ENCODE measurements at regions not wholly inside any gene's neighbourhood (a gene's known extent, or its start where the extent isn't known, plus 50 kb on each side); places are given as distances from the start of the nearest gene placed in this dataset.

DNA sequence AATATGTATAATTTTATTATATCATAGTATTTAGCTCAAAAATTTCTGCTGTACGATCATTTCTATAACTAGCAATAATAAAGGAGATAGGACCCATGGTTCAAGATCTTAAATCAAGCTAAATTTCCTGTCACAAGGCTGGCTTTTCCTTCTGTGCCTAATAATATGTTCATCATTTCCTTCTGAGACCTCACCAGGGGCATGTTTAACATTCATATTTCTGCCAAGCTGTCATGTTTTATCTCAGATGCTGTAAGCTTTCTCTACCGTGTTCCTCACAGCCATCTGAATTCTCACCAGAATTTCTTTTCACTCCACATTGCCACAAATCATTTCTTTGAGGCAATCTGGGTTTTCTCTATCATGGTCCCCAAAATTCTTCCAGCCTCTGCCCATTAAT is 482.3 kb upstream of the SGCG start:
- in situ Hi-C loops (cut with MboI; ENCODE audit: low sequenced_read_pairs) = no loop called here

DNA sequence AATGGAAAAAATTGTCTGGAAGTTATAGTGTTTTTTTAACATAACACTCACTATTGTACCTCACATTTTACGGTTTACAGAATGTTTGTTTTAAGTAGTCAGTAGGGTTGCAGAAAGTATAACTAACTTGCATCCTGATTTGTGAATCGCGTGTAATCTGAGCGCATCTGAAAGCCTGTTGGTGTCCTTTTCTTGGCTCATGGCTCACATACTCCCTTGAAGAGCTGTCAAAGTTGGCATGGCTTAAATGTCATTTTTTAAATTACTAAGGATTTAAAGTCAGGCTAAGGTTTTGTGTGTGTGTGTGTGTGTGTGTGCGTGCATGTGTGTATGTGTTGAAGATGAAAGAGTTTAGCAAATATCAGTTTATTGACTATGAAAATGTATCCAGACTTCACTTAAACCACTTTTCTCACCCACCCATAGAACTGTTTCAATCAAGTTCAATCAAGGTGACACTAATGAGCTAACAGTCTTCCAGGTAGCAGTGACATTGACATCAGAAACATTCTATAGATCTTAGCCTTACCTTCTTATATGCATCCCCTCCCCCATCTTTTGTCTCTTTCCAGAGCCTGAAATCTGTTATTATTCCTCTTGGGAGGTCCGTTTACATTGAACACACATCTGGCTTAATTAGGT is 480.4 kb upstream of the SGCG start:
- in situ Hi-C loops (cut with MboI; ENCODE audit: low sequenced_read_pairs) = no loop called here

DNA sequence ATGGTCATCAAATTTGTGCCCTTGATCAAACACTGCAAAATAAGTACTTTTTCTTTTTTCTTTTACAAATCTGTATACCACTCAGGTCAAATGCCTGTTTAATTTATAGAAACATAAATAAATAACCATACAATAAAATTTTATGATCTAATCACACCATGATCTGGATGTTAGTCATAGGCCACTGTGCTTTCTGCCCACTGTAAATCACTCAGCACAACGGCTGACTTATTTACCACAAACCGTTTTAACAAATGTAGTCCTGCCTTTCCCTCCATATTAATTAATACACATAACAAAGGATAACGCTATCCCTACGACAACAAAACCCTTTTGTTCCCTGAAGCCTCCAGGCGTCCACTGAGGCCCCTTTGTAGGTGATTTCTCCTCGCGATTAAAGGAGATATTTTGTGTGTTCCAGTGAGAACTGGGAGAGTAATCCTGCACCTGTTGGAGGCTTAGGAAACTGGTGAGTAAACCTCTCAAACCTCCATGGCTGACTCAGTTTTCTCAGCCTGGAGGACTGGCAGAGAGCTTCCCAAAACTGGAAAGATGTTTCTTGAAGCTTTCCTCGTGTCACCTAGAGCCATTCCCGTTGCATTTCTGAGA is 477.1 kb upstream of the SGCG start:
- in situ Hi-C loops (cut with MboI; ENCODE audit: low sequenced_read_pairs) = no loop called here

DNA sequence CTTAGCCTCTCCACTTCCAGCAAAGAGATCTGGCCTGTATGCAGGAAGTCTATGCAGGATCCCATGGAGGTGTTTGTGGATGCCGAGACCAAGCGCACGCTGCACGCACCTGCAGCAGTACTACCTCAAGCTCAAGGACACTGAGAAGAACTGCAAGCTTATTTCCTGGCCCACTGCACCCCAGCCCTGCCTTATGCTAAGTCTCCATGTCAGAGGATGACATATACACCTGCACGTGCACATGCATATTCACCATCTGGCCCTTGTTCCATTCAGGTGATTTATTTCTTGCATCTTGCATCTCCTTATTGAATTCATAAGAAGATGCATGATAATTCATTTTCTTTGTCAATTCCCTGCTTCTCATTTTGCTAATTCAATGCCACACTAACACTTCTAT is 472.8 kb upstream of the SGCG start:
- in situ Hi-C loops (cut with MboI; ENCODE audit: low sequenced_read_pairs) = no loop called here

DNA sequence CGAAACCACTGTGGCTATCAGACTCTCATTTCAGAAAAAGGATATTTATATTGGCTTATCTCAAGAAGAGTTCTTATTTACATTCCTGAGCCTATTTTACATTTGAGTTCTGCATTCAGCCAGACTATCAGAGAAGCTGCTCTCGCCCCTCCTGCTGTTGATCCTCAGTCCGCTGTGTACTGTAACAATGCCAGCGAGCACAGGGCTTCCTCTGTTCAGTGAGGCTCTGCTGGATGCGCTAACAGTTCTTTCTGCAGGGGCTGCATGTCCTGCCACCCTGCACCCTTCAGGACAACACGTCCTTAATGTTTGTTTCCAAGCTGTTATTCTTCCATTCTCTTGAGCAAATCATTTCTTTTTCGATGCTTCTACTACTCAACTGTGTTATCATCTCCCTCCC is 463.7 kb upstream of the SGCG start:
- in situ Hi-C loops (cut with MboI; ENCODE audit: low sequenced_read_pairs) = no loop called here

DNA sequence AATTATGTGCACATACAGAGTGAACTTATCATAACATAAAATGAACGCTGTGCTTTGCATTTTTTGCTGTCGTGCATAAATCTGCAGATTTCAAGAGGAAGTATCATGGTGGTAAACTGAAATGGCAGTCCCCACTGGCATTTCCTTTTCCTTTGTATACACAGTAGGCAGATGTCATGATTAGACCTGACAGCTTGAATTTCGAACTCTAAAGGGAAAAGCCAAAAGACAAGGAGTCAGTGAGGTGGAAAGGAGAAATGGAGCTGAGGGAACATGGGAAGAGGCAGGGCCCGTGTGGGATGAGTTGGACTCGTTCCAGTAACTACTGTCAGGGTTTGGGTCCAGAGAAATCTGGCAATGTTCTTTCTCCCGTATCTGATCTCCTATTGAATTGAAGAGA is 454.1 kb upstream of the SGCG start:
- in situ Hi-C loops (cut with MboI; ENCODE audit: low sequenced_read_pairs) = no loop called here

DNA sequence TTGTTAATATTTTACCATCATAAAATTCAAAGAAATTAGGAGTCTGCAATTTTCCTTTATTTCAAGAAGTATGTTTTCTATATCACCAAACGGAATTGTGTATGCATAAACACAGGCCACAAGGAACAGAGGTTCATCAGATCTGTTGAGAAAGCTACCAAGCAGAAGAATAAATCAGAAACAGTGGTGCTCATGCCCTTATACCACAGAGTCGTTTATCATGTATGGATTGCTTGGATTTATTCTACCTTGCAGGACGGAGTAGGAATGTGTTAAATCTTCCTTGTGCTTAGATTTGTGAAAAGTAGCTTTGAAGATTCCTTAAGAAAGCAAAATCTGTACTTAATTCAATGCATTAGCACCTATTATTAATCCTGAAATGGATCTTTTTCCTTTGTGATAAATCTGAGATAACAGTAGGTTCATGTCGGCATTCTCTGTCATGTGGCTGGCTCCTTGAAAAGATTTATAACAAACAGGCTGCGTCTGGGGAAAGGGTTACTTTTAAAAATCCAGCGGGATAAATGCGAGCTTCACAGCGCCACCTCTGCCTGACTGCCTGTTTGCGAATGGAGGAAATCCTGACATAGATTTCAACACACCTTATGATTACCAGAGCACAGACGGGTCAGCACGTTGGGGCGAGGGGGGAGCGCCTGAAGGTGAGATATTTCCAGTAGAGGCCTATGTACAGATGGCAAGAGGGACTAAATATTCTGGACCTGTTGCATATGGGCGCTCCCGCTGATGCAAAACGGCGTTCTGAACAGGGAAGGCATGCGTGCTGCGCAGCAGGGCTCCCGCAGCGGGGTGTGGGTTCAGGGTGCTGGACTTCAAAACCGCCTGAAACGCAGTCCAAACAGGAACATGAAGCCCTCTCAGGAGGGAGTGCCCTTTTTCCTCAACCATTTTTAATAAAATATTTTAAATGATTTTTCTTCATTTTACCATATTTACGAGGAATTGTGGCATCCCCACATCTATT is 445.5 kb upstream of the SGCG start:
- in situ Hi-C loops (cut with MboI; ENCODE audit: low sequenced_read_pairs) = no loop called here

DNA sequence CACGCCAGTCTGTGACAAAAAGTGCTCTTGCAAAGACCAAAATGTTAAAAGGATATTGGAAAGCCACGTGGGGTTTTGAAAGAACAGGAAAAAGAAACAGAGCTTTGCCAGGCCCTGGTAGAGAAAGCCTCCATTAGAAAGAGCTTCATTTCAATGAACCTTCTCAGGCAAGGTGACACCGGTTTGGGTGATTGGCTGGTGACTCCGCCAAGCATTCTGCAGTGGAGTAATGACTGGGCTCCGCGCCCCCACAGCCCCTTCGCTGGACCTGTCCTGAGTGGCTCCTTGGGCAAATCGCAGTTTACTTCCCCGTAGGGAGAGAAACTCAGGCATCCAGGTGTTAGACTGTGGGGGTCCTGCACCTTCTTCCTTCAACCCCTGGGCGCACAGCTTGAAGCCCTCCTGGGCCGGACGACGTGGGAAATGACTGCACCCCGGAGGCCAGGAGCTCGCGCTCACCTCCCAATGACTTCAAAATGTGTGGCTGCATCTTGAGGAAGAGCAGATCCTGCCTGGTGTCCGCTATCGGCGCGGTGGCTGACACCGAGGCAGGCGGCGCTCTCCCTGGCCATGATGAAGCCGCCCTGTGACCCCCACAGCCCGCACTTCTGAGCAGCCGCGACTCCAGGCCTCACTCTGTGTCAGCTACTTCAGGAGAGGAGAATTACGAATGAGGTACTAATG is 444.6 kb upstream of the SGCG start:
- in situ Hi-C loops (cut with MboI; ENCODE audit: low sequenced_read_pairs) = no loop called here

DNA sequence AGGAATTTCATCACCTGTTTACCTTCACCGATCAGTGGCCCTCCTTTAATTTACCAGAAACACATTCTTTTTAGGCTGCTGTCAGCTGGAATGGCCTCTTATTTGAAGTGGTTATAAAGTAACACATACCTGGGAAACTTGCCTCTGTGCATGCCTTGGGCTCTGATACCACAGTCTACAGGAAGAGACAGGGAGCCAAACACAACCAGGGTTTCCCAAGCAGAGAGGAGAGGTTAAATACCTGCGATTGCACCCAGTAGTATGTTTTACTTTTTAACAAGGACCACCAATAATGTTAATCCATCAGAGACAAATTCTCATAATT is 444.0 kb upstream of the SGCG start:
- in situ Hi-C loops (cut with MboI; ENCODE audit: low sequenced_read_pairs) = no loop called here

DNA sequence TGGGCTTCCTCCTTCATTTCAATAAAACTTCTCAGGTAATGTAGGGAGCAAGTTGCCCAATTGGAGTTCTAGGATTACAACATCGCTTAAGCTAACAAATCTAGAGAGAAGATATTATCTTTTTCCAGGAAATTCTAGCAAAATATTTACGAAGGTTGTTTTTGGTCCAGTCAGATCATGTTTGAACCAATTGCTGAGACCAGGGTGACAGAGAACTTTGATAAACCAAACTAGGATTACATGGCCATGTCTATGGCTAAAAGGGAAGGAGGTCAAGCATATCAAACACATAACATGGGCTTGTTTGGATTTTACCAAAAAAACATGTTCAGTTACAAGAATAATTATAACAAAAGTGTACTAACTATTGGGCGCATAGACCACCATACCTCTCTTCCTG is 442.4 kb upstream of the SGCG start:
- in situ Hi-C loops (cut with MboI; ENCODE audit: low sequenced_read_pairs) = no loop called here

DNA sequence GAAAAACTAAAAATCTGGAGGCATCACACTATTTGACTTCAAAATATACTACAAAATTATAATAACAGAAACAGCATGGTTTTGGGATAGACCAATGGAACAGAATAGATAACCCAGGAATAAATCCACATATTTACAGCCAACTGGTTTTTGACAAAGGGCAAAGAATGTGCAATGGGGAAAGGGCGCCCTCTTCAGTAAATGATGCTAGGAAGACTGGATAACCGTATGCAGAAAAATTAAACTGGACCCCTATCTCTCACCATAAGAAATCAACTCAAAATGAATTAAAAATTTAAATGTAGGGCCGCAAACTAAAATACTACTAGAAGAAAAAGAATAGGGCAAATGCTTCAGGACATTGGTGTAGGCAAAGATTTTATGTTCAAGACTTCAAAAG is 440.5 kb upstream of the SGCG start:
- in situ Hi-C loops (cut with MboI; ENCODE audit: low sequenced_read_pairs) = no loop called here

DNA sequence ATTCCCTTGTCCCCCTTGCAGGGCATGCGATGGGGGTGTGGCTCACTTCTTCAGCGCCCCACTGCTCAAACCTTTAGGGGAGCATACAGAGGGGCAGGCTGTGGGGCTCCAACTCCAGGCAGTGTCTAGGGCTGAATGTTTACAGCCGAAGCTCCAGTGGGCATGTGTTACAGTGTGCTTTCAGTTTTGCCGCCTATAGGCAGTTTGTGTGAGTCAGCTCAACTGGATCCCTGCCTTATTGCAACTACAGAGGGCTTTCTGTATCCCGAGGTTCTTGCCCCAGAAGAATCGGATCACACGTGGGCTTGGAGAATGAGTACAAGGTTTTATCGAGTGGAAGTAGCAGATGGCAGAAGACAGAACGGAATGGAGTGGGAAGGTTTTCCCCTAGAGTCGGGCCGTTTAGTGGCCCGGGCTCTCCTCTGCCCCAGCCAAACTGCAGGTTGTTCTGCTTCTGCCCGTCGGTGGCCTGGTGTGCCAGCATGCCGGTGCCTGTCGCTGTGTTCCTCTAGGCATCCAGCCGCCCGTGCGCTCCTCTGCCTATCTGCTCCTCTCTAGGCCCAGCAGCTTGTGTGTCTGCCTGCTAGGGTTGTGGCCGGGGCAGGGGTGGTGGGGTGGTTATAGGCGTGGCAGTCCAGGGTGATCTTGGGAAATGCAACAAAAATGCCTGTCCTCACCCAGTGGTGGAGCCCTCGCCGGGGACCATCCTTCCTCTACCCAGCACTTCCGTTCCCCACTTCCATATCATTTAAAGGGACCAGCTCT is 435.9 kb upstream of the SGCG start:
- in situ Hi-C loops (cut with MboI; ENCODE audit: low sequenced_read_pairs) = no loop called here

DNA sequence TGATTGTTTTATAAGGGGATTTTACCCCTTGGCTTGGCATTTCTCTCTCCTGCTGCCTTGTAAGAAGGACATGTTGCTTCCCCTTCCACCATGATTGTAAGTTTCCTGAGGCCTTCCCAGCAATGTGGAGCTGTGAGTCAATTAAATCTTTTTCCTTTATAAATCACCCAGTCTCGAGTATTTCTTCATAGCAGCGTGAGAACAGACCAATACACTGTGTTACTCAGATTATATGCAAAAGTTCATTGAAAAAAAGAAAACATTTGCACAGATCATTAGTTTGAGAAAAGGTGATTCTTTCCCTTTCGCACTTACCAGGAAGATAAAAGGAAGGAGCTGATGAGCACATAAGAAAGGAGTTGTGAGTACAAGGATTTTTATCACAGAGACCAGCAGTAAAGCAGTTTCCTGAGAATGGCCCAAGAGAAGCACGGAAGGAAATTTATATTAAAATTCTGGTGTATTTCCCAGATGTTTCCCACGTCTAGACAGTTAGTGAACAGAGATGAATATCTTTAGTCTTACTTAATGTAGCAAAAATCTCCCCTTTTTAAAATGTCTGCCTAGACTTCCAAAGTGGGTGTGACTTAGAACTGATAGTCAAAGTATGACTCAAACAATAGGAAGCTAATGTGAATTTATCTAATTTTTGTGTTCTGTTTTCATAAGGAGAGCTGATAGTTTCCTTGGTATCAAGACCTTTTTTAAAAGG is 431.8 kb upstream of the SGCG start:
- in situ Hi-C loops (cut with MboI; ENCODE audit: low sequenced_read_pairs) = no loop called here

DNA sequence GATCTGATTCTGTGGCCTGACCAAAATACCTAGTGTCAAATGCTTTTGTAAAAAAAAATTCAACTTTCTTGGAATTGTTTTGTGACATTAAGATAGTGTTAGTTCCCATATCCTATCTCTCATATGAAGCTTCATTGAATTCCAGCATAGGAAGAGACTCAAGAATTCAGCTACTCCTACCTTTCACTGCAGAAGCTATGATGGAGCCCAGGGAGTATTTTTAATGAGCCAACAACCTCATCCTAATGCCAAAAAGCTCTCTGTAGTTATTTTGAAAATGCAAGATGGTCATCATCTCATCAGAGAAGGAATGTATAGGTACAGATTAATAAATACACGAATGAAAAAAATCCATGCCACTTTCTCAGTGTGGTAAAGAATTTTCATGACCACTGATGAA is 431.2 kb upstream of the SGCG start:
- in situ Hi-C loops (cut with MboI; ENCODE audit: low sequenced_read_pairs) = no loop called here

DNA sequence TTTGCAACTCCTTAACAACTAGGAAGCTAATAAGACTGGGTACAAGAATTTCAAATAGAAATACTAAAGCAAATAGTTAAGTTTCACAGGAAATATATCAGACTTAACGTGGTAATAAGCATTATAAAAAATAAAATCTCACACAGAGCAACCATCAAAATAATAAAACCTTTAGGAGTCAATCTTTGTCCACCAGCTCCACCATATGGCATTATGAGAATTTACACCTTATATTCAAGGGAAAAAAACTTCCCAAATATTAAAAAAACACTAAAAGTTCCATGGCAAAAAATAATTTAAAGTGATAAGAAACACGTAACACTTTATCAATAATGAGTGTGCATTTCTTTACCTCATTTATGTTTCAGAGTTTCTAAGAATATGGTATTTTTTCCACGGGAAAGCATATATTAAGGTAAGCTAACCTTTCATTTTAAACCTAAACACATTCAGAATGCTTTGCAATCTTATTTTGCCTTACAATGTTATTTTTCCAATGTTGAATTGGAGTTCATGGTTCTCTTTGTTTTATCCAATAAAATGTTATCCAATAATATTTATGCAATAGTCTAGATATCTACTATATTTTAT is 423.2 kb upstream of the SGCG start:
- in situ Hi-C loops (cut with MboI; ENCODE audit: low sequenced_read_pairs) = no loop called here

DNA sequence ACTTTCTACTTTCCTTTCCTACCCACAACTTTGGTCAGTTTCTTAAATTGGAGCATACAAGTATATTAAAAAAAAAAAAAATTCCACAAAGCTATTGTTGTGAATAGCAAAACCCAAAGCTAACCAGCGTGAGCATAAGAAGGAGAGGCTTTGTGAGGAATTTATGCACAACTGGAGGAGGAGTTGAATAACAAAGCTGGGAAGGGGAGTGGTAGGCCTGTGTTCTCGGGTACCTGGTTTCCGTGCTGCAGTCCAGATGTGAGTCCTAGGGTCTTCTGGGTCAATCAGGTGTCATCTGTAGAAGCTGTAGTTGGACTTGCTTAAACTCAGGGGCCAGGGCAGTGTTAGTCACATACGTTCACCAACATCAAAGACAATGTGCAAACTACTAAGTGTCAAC is 422.5 kb upstream of the SGCG start:
- in situ Hi-C loops (cut with MboI; ENCODE audit: low sequenced_read_pairs) = no loop called here

DNA sequence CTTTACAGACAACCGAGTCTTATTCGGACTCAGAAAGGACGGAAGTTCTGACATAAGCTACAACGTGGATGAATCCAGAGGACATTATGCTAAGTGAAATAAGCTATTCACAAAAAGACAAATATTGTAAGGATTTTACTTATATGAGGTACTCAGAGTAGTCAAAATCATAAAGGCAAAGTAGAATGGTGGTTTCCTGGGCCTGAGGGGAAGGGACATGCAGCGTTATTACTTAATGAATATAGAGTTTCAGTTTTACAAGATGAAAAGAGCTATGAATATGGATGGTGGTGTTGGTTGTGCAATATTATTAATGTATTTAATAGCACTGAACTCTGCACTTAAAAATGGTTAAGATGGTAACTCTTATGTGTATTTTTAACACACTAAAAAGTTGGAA is 419.1 kb upstream of the SGCG start:
- in situ Hi-C loops (cut with MboI; ENCODE audit: low sequenced_read_pairs) = no loop called here

DNA sequence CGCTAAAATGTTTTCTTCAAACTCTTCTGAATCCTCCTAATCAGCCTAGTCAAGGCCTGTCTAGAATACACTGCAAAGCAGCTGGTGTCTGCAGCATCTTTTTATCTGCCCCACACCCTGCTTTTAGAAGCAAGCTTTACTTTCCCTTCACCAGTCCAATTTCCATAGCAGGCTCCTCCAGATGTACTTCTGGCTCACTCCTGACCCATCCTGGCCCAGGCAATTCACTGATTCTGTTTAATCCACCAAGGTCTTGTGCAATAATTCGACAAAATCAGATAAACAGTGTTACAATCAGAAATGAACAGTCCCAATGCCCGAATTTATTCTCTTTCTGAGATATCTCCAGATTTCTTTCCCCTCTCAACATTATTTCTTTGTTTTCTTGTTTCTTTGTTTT is 415.2 kb upstream of the SGCG start:
- in situ Hi-C loops (cut with MboI; ENCODE audit: low sequenced_read_pairs) = no loop called here

DNA sequence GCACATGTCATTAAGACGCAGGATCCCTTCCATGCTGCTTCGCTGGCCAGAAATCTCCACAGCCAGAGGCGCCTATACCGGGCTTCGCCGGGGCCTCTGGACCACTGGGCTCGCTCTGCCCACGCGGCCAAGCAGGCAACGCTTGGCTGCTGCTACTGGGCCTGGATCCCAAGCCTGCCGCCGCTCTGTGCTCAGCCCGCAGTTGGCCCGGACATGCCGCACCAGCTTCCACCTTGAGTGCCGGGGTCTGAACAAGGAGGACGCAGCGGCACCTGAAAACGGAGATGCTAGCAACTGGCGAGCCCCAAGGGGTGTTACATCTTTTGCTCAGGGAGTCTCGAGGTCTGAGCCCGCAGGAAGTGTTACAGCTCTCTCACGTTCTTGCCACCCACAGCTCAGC is 409.9 kb upstream of the SGCG start:
- in situ Hi-C loops (cut with MboI; ENCODE audit: low sequenced_read_pairs) = no loop called here

DNA sequence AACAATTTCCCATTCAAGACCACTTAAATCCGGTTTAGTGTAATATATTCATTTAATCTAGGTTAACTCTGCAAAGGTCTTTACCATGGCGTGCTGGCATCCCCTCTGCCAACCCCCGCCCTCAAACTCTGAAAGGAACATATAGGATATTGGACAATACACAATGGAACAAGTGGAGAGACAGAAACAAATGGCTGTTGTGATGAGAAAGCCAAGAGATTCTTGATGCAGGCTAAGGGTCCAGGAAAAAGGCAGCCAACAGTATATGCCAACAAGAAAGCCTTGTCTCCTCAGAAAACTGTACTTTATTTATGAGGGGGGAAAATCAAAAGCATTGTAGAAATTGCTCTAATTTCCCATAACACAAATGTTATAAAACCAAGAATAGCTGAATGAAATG is 407.3 kb upstream of the SGCG start:
- in situ Hi-C loops (cut with MboI; ENCODE audit: low sequenced_read_pairs) = no loop called here

All from HL-60/S4 treated with retinoic acid at 250 ng/mL for 4 days and 3 days (cell line).